NCI-H2107 treated with DMSO at 0.1 percent for 48 hours (cell line): ENCODE measurements at regions not wholly inside any gene's neighbourhood (a gene's known extent, or its start where the extent isn't known, plus 50 kb on each side); places are given as distances from the start of the nearest gene placed in this dataset.
"Not testable (repeated sequence)": the region's sequence is repeated elsewhere in the genome, so short reads cannot be mapped to it uniquely, and the experiment has no call there.

ENCODE experiments used
- DNase-seq: peaks from one replicate; lab custom pipeline; 2025; ENCODE audit not compliant: unreplicated experiment; lab: John Stamatoyannopoulos, UW

- no peak for DNase-seq
These were observed 107.8 kb upstream of the CCN2 start for GRCh38 chr6:132058975-132059374.

- no peak for DNase-seq
These were observed 103.4 kb upstream of the CCN2 start for GRCh38 chr6:132054525-132054924.

- no peak for DNase-seq
These were observed 102.3 kb upstream of the CCN2 start for GRCh38 chr6:132053511-132053910.

- no peak for DNase-seq
These were observed 100.9 kb upstream of the CCN2 start for GRCh38 chr6:132052096-132052495.

- no peak for DNase-seq
These were observed 94.7 kb upstream of the CCN2 start for GRCh38 chr6:132045877-132046276.

GRCh38 chr6:132043148-132043547 lies 92.0 kb upstream of the CCN2 start:
- DNase-seq, result no peak

GRCh38 chr6:132041706-132042105 lies 90.5 kb upstream of the CCN2 start:
- DNase-seq, result no peak

GRCh38 chr6:132028029-132028428 lies 76.9 kb upstream of the CCN2 start:
- no peak for DNase-seq

GRCh38 chr6:132025468-132025867 lies 74.3 kb upstream of the CCN2 start:
- DNase-seq, result no peak

GRCh38 chr6:132023490-132023889 lies 72.3 kb upstream of the CCN2 start:
- no peak for DNase-seq

GRCh38 chr6:132021552-132022375 lies 70.6 kb upstream of the CCN2 start:
- DNase-seq, result no peak

GRCh38 chr6:132020918-132021317 lies 69.7 kb upstream of the CCN2 start:
- not testable (repeated sequence) for DNase-seq

GRCh38 chr6:132020138-132020581 lies 69.0 kb upstream of the CCN2 start:
- no peak for DNase-seq

- DNase-seq, result no peak
These were observed 68.4 kb upstream of the CCN2 start for GRCh38 chr6:132019586-132019985.

GRCh38 chr6:132017942-132018341 lies 66.8 kb upstream of the CCN2 start:
- no peak for DNase-seq

- no peak for DNase-seq
These were observed 65.2 kb upstream of the CCN2 start for GRCh38 chr6:132016396-132016795.

- DNase-seq, result no peak
These were observed 60.4 kb upstream of the CCN2 start for GRCh38 chr6:132011582-132011981.

GRCh38 chr6:132009175-132009574 lies 58.0 kb upstream of the CCN2 start:
- DNase-seq, result no peak

- DNase-seq, result no peak
These were observed 56.5 kb upstream of the CCN2 start for GRCh38 chr6:132007474-132008190.

GRCh38 chr6:132005178-132005577 lies 54.0 kb upstream of the CCN2 start:
- DNase-seq, result no peak

- no peak for DNase-seq
These were observed 53.5 kb upstream of the CCN2 start for GRCh38 chr6:132004668-132005067.

GRCh38 chr6:132003516-132004178 lies 52.5 kb upstream of the CCN2 start:
- no peak for DNase-seq
